OCI-LY3 (cell line): ENCODE measurements at regions not wholly inside any gene's neighbourhood (a gene's known extent, or its start where the extent isn't known, plus 50 kb on each side); places are given as distances from the start of the nearest gene placed in this dataset.

ENCODE experiments used
- CTCF ChIP-seq: fragments of 200-600, 300-600 bp; sonication (generic); IDR thresholded peaks from 2 replicates; pipeline ENCODE4 v1.5.1; 2014; ENCODE audit warnings: antibody characterized with exemption, low read length, low read depth
- EZH2phosphoT487 ChIP-seq: fragments of 200-600 bp; shearing (Covaris generic); IDR thresholded peaks from 2 replicates; pipeline ENCODE4 v1.6.1; 2018; ENCODE audit warnings: antibody characterized with exemption, mixed run types, low read depth

- TF ChIP-seq CTCF (no peak), EZH2phosphoT487 (no peak)
Observed at GRCh38 chr12:34223640-34224039, 201.3 kb downstream of the ALG10 start.
